Progenitor cell of endocrine pancreas (in vitro differentiated cells): ENCODE measurements at regions not wholly inside any gene's neighbourhood (a gene's known extent, or its start where the extent isn't known, plus 50 kb on each side); places are given as distances from the start of the nearest gene placed in this dataset.

ENCODE experiments used
- DNase-seq: peaks from one replicate; pipeline ENCODE4 v3.0.0; 2021; ENCODE audit warnings: low spot score; ENCODE audit not compliant: unreplicated experiment
- H3K27ac Mint-ChIP-seq: 2 replicates; pipeline ENCODE4 v1.8.0; 2021; ENCODE audit warnings: mild to moderate bottlenecking, moderate library complexity, mixed read lengths
- H3K27me3 Mint-ChIP-seq: 2 replicates; pipeline ENCODE4 v1.8.0; 2021; ENCODE audit warnings: mixed read lengths
- H3K36me3 Mint-ChIP-seq: 2 replicates; pipeline ENCODE4 v1.8.0; 2022; ENCODE audit warnings: mixed read lengths; ENCODE audit not compliant: insufficient read depth
- H3K4me1 Mint-ChIP-seq: 2 replicates; pipeline ENCODE4 v1.8.0; 2021; ENCODE audit warnings: low read depth, mixed read lengths
- H3K4me3 Mint-ChIP-seq: 2 replicates; pipeline ENCODE4 v1.8.0; 2021; ENCODE audit warnings: low read depth, mild to moderate bottlenecking, moderate library complexity, mixed read lengths
- H3K9me3 Mint-ChIP-seq: 2 replicates; pipeline ENCODE4 v1.8.0; 2021; ENCODE audit warnings: low read depth, mixed read lengths
- TF ChIP-seq, protein P1 (sequence below): fragments of 200-600 bp; sonication (generic); IDR thresholded peaks from one replicate; pipeline ENCODE4 v1.5.0; 2021; ENCODE audit warnings: antibody characterized with exemption, mild to moderate bottlenecking; ENCODE audit not compliant: unreplicated experiment

DNA sequence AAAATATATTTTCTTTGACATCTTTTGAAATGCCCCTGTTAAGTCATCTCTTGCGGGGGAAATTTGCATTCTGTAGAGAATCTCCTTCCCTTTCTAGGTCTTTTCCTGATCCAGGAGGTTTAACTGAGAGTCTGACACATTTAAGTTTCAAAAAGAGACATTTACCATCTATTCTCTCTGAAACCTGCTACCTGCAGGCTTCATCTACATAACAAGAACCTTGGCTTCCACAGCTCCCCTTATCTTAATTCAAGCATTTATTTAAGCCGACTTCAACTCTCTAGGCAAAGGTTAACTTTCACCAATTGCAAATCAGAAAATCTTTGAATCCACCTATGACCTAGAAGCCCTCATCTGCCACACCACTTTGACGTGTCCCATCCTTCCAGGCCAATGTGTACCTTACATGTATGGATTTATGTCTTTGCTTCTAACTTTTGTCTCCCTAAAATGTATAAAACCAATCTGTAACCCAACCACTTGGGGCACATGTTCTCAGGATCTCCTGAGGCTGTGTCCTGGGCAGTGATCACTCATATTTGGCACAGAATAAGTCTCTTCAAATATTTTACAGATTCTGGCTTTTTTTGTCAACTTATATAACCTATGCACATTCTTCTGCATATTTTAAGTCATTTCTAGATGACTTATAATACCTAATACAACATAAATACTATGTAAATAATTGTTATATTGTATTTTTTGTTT lies 666.7 kb downstream of the UTRN start:
- Mint-ChIP-seq H3K4me1 (peaks cover 20% of the 10 kb centered on the region), H3K36me3 (peaks cover 2% of the 10 kb centered on the region), H3K9me3 (peaks cover 4% of the 10 kb centered on the region), H3K4me3 (no peak overlapping the region), H3K27me3 (no peaks in the 10 kb centered on the region), H3K27ac (no peak overlapping the region)
- TF ChIP-seq, protein P1, sequence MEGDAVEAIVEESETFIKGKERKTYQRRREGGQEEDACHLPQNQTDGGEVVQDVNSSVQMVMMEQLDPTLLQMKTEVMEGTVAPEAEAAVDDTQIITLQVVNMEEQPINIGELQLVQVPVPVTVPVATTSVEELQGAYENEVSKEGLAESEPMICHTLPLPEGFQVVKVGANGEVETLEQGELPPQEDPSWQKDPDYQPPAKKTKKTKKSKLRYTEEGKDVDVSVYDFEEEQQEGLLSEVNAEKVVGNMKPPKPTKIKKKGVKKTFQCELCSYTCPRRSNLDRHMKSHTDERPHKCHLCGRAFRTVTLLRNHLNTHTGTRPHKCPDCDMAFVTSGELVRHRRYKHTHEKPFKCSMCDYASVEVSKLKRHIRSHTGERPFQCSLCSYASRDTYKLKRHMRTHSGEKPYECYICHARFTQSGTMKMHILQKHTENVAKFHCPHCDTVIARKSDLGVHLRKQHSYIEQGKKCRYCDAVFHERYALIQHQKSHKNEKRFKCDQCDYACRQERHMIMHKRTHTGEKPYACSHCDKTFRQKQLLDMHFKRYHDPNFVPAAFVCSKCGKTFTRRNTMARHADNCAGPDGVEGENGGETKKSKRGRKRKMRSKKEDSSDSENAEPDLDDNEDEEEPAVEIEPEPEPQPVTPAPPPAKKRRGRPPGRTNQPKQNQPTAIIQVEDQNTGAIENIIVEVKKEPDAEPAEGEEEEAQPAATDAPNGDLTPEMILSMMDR: no peak
- DNase-seq: no peak

DNA sequence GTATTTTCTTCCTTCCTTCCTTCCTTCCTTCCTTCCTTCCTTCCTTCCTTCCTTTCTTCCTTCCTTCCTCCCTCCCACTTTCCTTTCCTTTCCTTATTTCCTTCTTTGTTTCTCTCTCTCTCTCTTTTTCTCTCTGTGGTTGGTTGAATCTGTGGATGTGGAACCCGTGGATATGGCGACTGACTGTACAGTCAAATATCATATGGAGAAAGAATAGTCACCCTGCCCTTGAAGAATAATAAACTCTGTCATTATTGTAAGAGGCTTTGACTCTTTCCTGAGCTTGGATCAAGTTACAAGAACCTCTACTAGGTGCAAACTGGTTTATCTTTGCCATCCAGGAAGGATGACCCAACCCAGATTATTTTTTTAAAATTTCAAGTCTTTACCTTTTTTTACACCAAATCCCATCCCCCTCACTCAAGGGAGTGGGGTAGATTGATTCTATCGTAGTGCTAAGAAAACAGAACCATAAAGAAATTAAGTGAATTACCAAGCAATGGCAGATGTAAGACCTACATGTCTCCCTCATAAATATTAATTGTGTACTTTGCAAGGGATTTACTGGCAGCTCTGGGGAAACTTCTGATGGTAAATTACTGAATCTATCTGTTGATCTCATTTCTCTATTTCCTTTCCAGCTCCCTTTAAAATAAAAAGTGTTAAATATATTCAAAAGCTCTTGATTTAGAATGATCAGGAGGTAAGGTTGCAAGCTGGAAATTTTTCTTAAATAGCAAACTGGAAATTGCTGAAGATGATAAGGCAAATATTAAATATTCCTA lies 667.5 kb downstream of the UTRN start:
- no peak for DNase-seq
- peaks cover 2% of the 10 kb centered on the region for H3K36me3 Mint-ChIP-seq
- H3K27ac Mint-ChIP-seq: no peak overlapping the region
- H3K4me3 Mint-ChIP-seq: no peak overlapping the region
- H3K9me3 Mint-ChIP-seq: peaks cover 4% of the 10 kb centered on the region
- TF ChIP-seq, protein P1: no peak
- H3K4me1 Mint-ChIP-seq: peaks cover 14% of the 10 kb centered on the region
- no peaks in the 10 kb centered on the region for H3K27me3 Mint-ChIP-seq

DNA sequence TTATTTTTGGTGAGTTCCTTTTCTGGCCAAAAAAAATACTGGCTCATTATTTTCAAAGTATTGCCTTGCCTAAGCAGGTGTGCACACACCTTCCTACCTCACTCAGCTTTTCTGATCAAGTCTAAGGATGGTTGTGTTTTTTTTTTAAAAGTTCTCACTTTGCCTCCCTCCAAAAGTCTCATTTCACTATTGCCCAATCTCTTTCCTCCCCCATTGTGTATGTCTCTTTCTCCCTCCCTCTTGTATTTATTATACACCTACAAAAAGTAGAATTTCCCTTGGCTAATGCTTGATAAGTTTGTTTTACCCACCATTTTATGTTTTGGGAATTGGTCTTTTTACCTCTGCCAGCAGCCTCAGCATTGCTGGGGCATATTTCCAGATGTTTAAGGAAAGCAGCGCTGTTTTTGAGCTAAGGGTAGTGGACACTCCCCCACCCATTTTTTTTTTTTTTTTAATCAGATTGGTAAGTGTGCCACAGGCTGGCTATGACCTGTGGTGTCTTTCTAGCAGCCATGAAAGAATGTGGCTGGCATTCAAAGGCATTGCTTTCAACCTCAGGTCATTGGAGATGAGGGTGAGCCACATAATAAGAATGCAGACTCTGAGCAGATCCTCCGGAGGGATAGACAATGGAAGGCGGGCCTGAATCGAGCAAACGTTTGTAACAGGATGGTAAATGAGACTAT lies 668.6 kb downstream of the UTRN start:
- Mint-ChIP-seq H3K27ac (no peak overlapping the region), H3K36me3 (peaks cover 2% of the 10 kb centered on the region), H3K27me3 (no peaks in the 10 kb centered on the region), H3K4me1 (peaks cover 6% of the 10 kb centered on the region), H3K9me3 (peaks cover 4% of the 10 kb centered on the region), H3K4me3 (no peak overlapping the region)
- TF ChIP-seq, protein P1: no peak
- DNase-seq: no peak

DNA sequence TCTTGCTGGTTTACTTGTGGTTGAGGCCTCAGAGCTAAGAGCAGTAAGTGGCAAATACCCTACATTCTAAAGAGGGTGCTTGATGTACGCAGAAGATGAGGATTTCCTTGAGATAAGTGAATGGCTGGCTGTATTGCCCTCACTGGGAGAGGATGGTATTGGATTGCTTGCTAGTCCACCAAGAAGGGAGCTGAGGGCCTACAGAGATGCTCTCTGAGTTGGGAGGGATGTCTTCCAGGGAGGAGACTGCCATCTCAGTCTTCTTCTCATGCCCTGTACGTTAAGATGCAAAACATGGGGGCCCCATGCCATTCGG lies 669.1 kb downstream of the UTRN start:
- Mint-ChIP-seq H3K27ac (no peak overlapping the region), H3K9me3 (peaks cover 4% of the 10 kb centered on the region), H3K27me3 (no peaks in the 10 kb centered on the region), H3K36me3 (peaks cover 2% of the 10 kb centered on the region), H3K4me3 (no peak overlapping the region), H3K4me1 (peaks cover 2% of the 10 kb centered on the region)
- DNase-seq: no peak
- TF ChIP-seq, protein P1: no peak

DNA sequence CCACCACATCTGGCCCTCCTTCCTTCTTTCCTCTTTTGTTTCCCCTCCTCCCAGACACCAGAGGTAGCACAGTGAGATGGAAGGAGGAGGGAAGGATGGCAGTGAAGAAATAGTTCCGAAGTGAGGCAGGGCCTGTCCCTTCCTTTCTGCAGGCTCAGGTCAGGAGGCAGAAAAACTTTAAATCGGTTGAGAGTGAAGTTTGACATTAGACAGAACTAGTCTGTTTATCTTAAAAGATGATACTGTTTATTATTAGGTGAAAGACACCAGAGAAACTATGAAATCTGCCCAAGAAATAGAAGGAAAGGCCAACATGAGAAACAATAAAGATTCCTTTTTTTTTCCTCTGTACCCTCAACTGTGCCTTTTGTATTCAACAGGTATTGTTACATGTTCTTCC lies 670.3 kb downstream of the UTRN start:
- Mint-ChIP-seq H3K9me3 (peaks cover 4% of the 10 kb centered on the region), H3K27ac (no peak overlapping the region), H3K36me3 (peaks cover 2% of the 10 kb centered on the region), H3K27me3 (no peaks in the 10 kb centered on the region), H3K4me3 (no peak overlapping the region), H3K4me1 (peaks cover 2% of the 10 kb centered on the region)
- DNase-seq: no peak
- TF ChIP-seq, protein P1: no peak
